Activated CD8-positive, alpha-beta memory T cell treated with anti-CD3 and anti-CD28 coated beads for 48 hours (primary cell): ENCODE measurements at regions not wholly inside any gene's neighbourhood (a gene's known extent, or its start where the extent isn't known, plus 50 kb on each side); places are given as distances from the start of the nearest gene placed in this dataset.
"Not testable (repeated sequence)": the region's sequence is repeated elsewhere in the genome, so short reads cannot be mapped to it uniquely, and the experiment has no call there.

Experiments
- DNase-seq, 3 experiments: peaks; one replicate each; pipeline ENCODE4 v3.0.0-alpha.2; 2020; ENCODE audit warnings: low read depth in 2 of 3, low spot score in 2 of 3

- no peak for DNase-seq
These were observed 568.9 kb downstream of the ANKRD50 start for GRCh38 chr4:124143632-124144031.

GRCh38 chr4:124144238-124144654 lies 568.3 kb downstream of the ANKRD50 start:
- no peak for DNase-seq

- DNase-seq, result no peak
These were observed 566.5 kb downstream of the ANKRD50 start for GRCh38 chr4:124146068-124146467.

- no peak for DNase-seq
These were observed 561.5 kb downstream of the ANKRD50 start for GRCh38 chr4:124151031-124151430.

GRCh38 chr4:124152132-124152531 lies 560.4 kb downstream of the ANKRD50 start:
- DNase-seq, result no peak

GRCh38 chr4:124155239-124155638 lies 557.3 kb downstream of the ANKRD50 start:
- DNase-seq, result no peak

- DNase-seq, result no peak
These were observed 555.0 kb downstream of the ANKRD50 start for GRCh38 chr4:124157396-124158083.

- no peak for DNase-seq
These were observed 549.1 kb downstream of the ANKRD50 start for GRCh38 chr4:124163401-124163800.

- no peak for DNase-seq
These were observed 544.9 kb downstream of the ANKRD50 start for GRCh38 chr4:124167602-124168001.

GRCh38 chr4:124169524-124169923 lies 543.0 kb downstream of the ANKRD50 start:
- not testable (repeated sequence) for DNase-seq

- DNase-seq, result no peak
These were observed 538.6 kb downstream of the ANKRD50 start for GRCh38 chr4:124173912-124174311.

- DNase-seq, result no peak
These were observed 534.7 kb downstream of the ANKRD50 start for GRCh38 chr4:124177647-124178425.

- DNase-seq, result no peak
These were observed 534.0 kb downstream of the ANKRD50 start for GRCh38 chr4:124178449-124179021.

- no peak for DNase-seq
These were observed 532.9 kb downstream of the ANKRD50 start for GRCh38 chr4:124179506-124180186.

- DNase-seq, result no peak
These were observed 531.5 kb downstream of the ANKRD50 start for GRCh38 chr4:124181039-124181438.

- DNase-seq, result no peak
These were observed 529.3 kb downstream of the ANKRD50 start for GRCh38 chr4:124183231-124183630.

- no peak for DNase-seq
These were observed 528.6 kb downstream of the ANKRD50 start for GRCh38 chr4:124183926-124184325.

GRCh38 chr4:124184792-124185191 lies 527.7 kb downstream of the ANKRD50 start:
- no peak for DNase-seq

- DNase-seq, result no peak
These were observed 523.9 kb downstream of the ANKRD50 start for GRCh38 chr4:124188595-124188994.

- no peak for DNase-seq
These were observed 523.0 kb downstream of the ANKRD50 start for GRCh38 chr4:124189545-124189944.

GRCh38 chr4:124191329-124191728 lies 521.2 kb downstream of the ANKRD50 start:
- no peak for DNase-seq

- no peak for DNase-seq
These were observed 520.0 kb downstream of the ANKRD50 start for GRCh38 chr4:124192544-124192943.
